H1 (cell line): ENCODE measurements at regions not wholly inside any gene's neighbourhood (a gene's known extent, or its start where the extent isn't known, plus 50 kb on each side); places are given as distances from the start of the nearest gene placed in this dataset.

Source experiments
- CTCF ChIA-PET: fragments of 300-600 bp; sonication (Branson Sonifier 250); formaldehyde crosslinking; loops from one replicate; lab custom pipeline; 2021; ENCODE audit not compliant: partially characterized antibody; lab: Charles Lee
- POLR2A ChIA-PET: fragments of 300-600 bp; sonication (Branson Sonifier 250); formaldehyde crosslinking; loops from one replicate; lab custom pipeline; 2021; ENCODE audit warnings: inconsistent platforms; ENCODE audit not compliant: partially characterized antibody; lab: Charles Lee
- DNase-seq, 2 experiments: peaks; one replicate each; pipeline versions ENCODE4 v3.0.0 to v3.0.0-alpha.2; 2010 to 2022; ENCODE audit warnings: low spot score in 2 of 2, low read depth in 1 of 2, mixed read lengths in 1 of 2
- FAIRE-seq: peaks from 2 replicates; lab custom pipeline; 2011; peaks lifted over from hg19 to GRCh38; lab: Jason Lieb, UNC
- H2AFZ ChIP-seq: 2 replicates; pipeline ENCODE4 v1.8.1; 2012; ENCODE audit warnings: low read length, inconsistent platforms
- H2AK5ac ChIP-seq: 2 replicates; pipeline ENCODE4 v1.6.1; 2013; ENCODE audit warnings: low read depth, low read length
- H2BK120ac ChIP-seq: replicated peaks from 2 replicates; pipeline ENCODE3; 2013; ENCODE audit warnings: low read depth, low read length, inconsistent platforms
- H2BK12ac ChIP-seq: 2 replicates; pipeline ENCODE4 v1.6.1; 2013; ENCODE audit warnings: low read depth, low read length
- H2BK15ac ChIP-seq: 2 replicates; pipeline ENCODE4 v1.6.1; 2013; ENCODE audit warnings: low read length
- H2BK20ac ChIP-seq: 2 replicates; pipeline ENCODE4 v1.6.1; 2013; ENCODE audit warnings: low read length
- H2BK5ac ChIP-seq: 2 replicates; pipeline ENCODE4 v1.6.1; 2013; ENCODE audit warnings: low read depth, low read length
- H3K14ac ChIP-seq: 2 replicates; pipeline ENCODE4 v1.6.1; 2013; ENCODE audit warnings: inconsistent platforms; ENCODE audit not compliant: insufficient read length
- H3K18ac ChIP-seq: 2 replicates; pipeline ENCODE4 v1.6.1; 2013; ENCODE audit warnings: low read length; ENCODE audit errors: extremely low read depth
- H3K23ac ChIP-seq: 2 replicates; pipeline ENCODE4 v1.6.1; 2013; ENCODE audit warnings: inconsistent platforms; ENCODE audit not compliant: insufficient read length
- H3K23me2 ChIP-seq: 2 replicates; pipeline ENCODE4 v1.6.1; 2013; ENCODE audit warnings: low read depth, low read length
- H3K27ac ChIP-seq: 2 replicates; pipeline ENCODE4 v1.6.1; 2011; ENCODE audit warnings: low read depth, low read length, inconsistent platforms
- H3K27me3 ChIP-seq, 4 experiments: replicated peaks in 1 of 4; 1 replicate in 1 of 4; 2 replicates in 3 of 4; pipeline versions ENCODE4 v1.6.1 to v1.8.1; 2011 to 2013; ENCODE audit warnings: low read length in 3 of 4, mild to moderate bottlenecking in 3 of 4, inconsistent platforms in 2 of 4, mixed read lengths in 2 of 4, moderate library complexity in 1 of 4; ENCODE audit not compliant: control insufficient read depth in 3 of 4, insufficient read depth in 3 of 4; ENCODE audit errors: extremely low read depth in 1 of 4
- H3K36me3 ChIP-seq, 4 experiments: 2 replicates each; pipeline versions ENCODE4 v1.6.1 to v1.8.1; 2011 to 2013; ENCODE audit warnings: mild to moderate bottlenecking in 4 of 4, low read length in 3 of 4, moderate library complexity in 2 of 4, control low read depth in 1 of 4, inconsistent platforms in 1 of 4; ENCODE audit not compliant: insufficient read depth in 4 of 4, control insufficient read depth in 2 of 4
- H3K4ac ChIP-seq: replicated peaks from 2 replicates; pipeline ENCODE3; 2013; ENCODE audit warnings: low read length, low read depth, mixed read lengths, inconsistent platforms; ENCODE audit not compliant: insufficient read length
- H3K4me1 ChIP-seq, 4 experiments: replicated peaks in 1 of 4; 1 replicate in 1 of 4; 2 replicates in 3 of 4; pipeline versions ENCODE4 v1.6.1 to v1.8.1; 2011 to 2013; ENCODE audit warnings: low read length in 3 of 4, inconsistent platforms in 2 of 4, mixed read lengths in 1 of 4; ENCODE audit not compliant: insufficient read depth in 4 of 4, control insufficient read depth in 3 of 4
- H3K4me2 ChIP-seq, 2 experiments: 2 replicates each; pipeline versions ENCODE4 v1.6.1 to v1.8.1; 2011 to 2013; ENCODE audit warnings: low read depth in 2 of 2, low read length in 2 of 2, control low read depth in 1 of 2, inconsistent platforms in 1 of 2, mild to moderate bottlenecking in 1 of 2; ENCODE audit not compliant: insufficient read depth in 1 of 2
- H3K4me3 ChIP-seq, 4 experiments: fragments of 200-600, 300-600 bp in 1 of 4; sonication (generic), shearing (Covaris generic), sonication (Bioruptor Twin) in 1 of 4; 2 replicates each; pipeline versions ENCODE4 v1.5.1 to v1.8.1; 2011 to 2016; ENCODE audit warnings: low read length in 4 of 4, low read depth in 3 of 4, control low read depth in 2 of 4, inconsistent platforms in 2 of 4, mild to moderate bottlenecking in 2 of 4, mixed read lengths in 1 of 4, moderate library complexity in 1 of 4; ENCODE audit not compliant: insufficient read depth in 2 of 4; ENCODE audit errors: extremely low read depth in 1 of 4
- H3K56ac ChIP-seq: replicated peaks from 2 replicates; pipeline ENCODE3; 2013; ENCODE audit warnings: low read depth, mild to moderate bottlenecking, mixed read lengths, low read length, inconsistent platforms; ENCODE audit not compliant: insufficient read length
- H3K79me1 ChIP-seq: 2 replicates; pipeline ENCODE4 v1.6.1; 2013; ENCODE audit warnings: low read depth, low read length, control low read depth
- H3K79me2 ChIP-seq, 2 experiments: 2 replicates each; pipeline versions ENCODE4 v1.6.1 to v1.8.1; 2012 to 2013; ENCODE audit warnings: low read length in 2 of 2, mild to moderate bottlenecking in 2 of 2, inconsistent platforms in 1 of 2; ENCODE audit not compliant: insufficient read depth in 2 of 2, control insufficient read depth in 1 of 2
- H3K9ac ChIP-seq, 4 experiments: replicated peaks in 1 of 4; 1 replicate in 1 of 4; 2 replicates in 3 of 4; pipeline versions ENCODE4 v1.6.1 to v1.8.1; 2011 to 2013; ENCODE audit warnings: low read depth in 3 of 4, low read length in 3 of 4, control low read depth in 2 of 4, mild to moderate bottlenecking in 2 of 4, moderate library complexity in 2 of 4, inconsistent platforms in 1 of 4; ENCODE audit errors: extremely low read depth in 1 of 4
- H3K9me3 ChIP-seq, 2 experiments: 2 replicates each; pipeline versions ENCODE4 v1.6.1 to v1.8.1; 2012 to 2013; ENCODE audit warnings: mild to moderate bottlenecking in 2 of 2, moderate library complexity in 2 of 2, control low read depth in 1 of 2, inconsistent platforms in 1 of 2, low read depth in 1 of 2, low read length in 1 of 2, mixed read lengths in 1 of 2; ENCODE audit not compliant: insufficient read depth in 2 of 2
- H4K20me1 ChIP-seq, 2 experiments: replicated peaks in 1 of 2; 2 replicates each; pipeline versions ENCODE3 to v1.8.1; 2011 to 2013; ENCODE audit warnings: inconsistent platforms in 2 of 2, low read length in 2 of 2, mild to moderate bottlenecking in 1 of 2; ENCODE audit not compliant: insufficient read depth in 2 of 2, control insufficient read depth in 1 of 2
- H4K5ac ChIP-seq: 2 replicates; pipeline ENCODE4 v1.6.1; 2013; ENCODE audit warnings: low read length, low read depth, mixed read lengths, inconsistent platforms; ENCODE audit not compliant: insufficient read length
- H4K8ac ChIP-seq: 2 replicates; pipeline ENCODE4 v1.8.0; 2013; ENCODE audit warnings: mild to moderate bottlenecking, moderate library complexity, low read length, inconsistent platforms; ENCODE audit not compliant: insufficient read depth; ENCODE audit errors: extremely low read depth
- H4K91ac ChIP-seq: replicated peaks from 2 replicates; pipeline ENCODE3; 2013; ENCODE audit warnings: low read length, mixed read lengths, inconsistent platforms; ENCODE audit not compliant: insufficient read length
- CTBP2 ChIP-seq: IDR thresholded peaks from 2 replicates; pipeline ENCODE4 v1.7.0; 2011; ENCODE audit warnings: borderline replicate concordance, mild to moderate bottlenecking, moderate library complexity, mixed read lengths, low read length; ENCODE audit not compliant: insufficient read depth, insufficient read length
- EP300 ChIP-seq, 2 experiments: IDR thresholded peaks; 1 replicate in 1 of 2; 2 replicates in 1 of 2; pipeline ENCODE4 v1.6.1; 2011 to 2012; ENCODE audit warnings: low read depth in 2 of 2, low read length in 2 of 2, mild to moderate bottlenecking in 2 of 2, borderline replicate concordance in 1 of 2, inconsistent platforms in 1 of 2, moderate library complexity in 1 of 2
- GABPA ChIP-seq: IDR thresholded peaks from 2 replicates; pipeline ENCODE4 v1.6.1; 2011; ENCODE audit warnings: mild to moderate bottlenecking, low read length, moderate library complexity, borderline replicate concordance; ENCODE audit not compliant: insufficient read depth
- KDM5A ChIP-seq: fragments of 200-600 bp; IDR thresholded peaks from 2 replicates; pipeline ENCODE4 v1.7.1; 2012; ENCODE audit warnings: mild to moderate bottlenecking, low read length, inconsistent platforms, mixed read lengths
- NRF1 ChIP-seq: IDR thresholded peaks from 2 replicates; pipeline ENCODE4 v1.6.1; 2011; ENCODE audit warnings: mild to moderate bottlenecking, low read depth, low read length, improper control_type of control experiment
- PHF8 ChIP-seq: fragments of 200-600 bp; sonication (generic); conservative IDR thresholded peaks from 2 replicates; pipeline ENCODE4 v1.7.1; 2012; ENCODE audit warnings: low read depth, mild to moderate bottlenecking, inconsistent platforms, low read length, moderate library complexity
- POLR2AphosphoS5 ChIP-seq: IDR thresholded peaks from 2 replicates; pipeline ENCODE4 v1.6.1; 2011; ENCODE audit warnings: low read depth, low read length
- POU5F1 ChIP-seq: IDR thresholded peaks from 2 replicates; pipeline ENCODE4 v1.6.1; 2011; ENCODE audit warnings: low read depth, mild to moderate bottlenecking, low read length, moderate library complexity
- RFX5 ChIP-seq: IDR thresholded peaks from 2 replicates; pipeline ENCODE4 v1.6.1; 2011; ENCODE audit warnings: low read depth, low read length, improper control_type of control experiment, borderline replicate concordance
- SAP30 ChIP-seq: fragments of 300-600 bp; sonication (generic); IDR thresholded peaks from 2 replicates; pipeline ENCODE4 v1.7.1; 2012; ENCODE audit warnings: low read length, moderate library complexity, mild to moderate bottlenecking, inconsistent platforms; ENCODE audit not compliant: insufficient read depth, insufficient replicate concordance
- SIRT6 ChIP-seq: IDR thresholded peaks from one replicate; pipeline ENCODE4 v1.7.1; 2012; ENCODE audit warnings: low read length, inconsistent platforms
- ZNF274 ChIP-seq: IDR thresholded peaks from 2 replicates; pipeline ENCODE4 v1.7.0; 2012; ENCODE audit warnings: low read length, borderline replicate concordance; ENCODE audit errors: extremely low read depth
- WGBS, 2 experiments: shearing (Covaris generic) in 1 of 2; methylation state at CpG; one replicate each; pipeline versions ENCODE4 v1.1.6 to v1.1.7; 2013 to 2015; ENCODE audit warnings: low lambda C conversion rate in 2 of 2, mixed read lengths in 2 of 2, inconsistent platforms in 1 of 2, low coverage in 1 of 2, missing lambda C conversion rate in 1 of 2; ENCODE audit not compliant: insufficient replicate concordance in 2 of 2, insufficient coverage in 1 of 2, insufficient read length in 1 of 2; ENCODE audit errors: extremely low coverage in 1 of 2, missing lambda C conversion rate in 1 of 2; 5-methylcytosine and 5-hydroxymethylcytosine counted together
- TF ChIP-seq, protein P1 (sequence below): IDR thresholded peaks from 2 replicates; pipeline ENCODE4 v1.6.1; 2012; ENCODE audit warnings: low read length, inconsistent platforms

DNA sequence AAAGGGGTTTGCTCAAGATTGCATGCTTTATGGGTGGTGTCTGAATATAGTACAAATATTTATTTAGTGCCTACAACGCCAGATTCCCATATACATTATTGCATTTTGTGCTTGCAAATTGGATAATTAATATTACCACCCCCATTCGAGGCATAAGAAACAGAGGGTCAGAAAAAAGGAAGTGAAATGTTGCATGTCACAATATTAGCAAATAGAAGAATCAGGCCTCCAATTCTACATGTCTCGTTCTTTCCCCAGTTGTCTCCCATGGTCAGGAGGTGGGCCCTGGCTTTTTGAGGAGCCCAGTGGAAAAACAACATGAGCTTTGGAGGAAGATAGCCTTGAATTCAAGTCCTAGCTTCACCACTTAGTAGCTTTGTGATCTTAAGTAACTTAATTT is 98.1 kb upstream of the CCDC112 start:
- Histone ChIP-seq H3K14ac (no peak overlapping the region), H3K23ac (no peak overlapping the region), H4K91ac (no peak overlapping the region), H3K79me1 (no peaks in the 10 kb centered on the region), H3K9ac (no peak overlapping the region), H2BK120ac (no peak overlapping the region), H2BK12ac (no peak overlapping the region), H4K5ac (no peak overlapping the region), H3K18ac (no peak overlapping the region), H4K20me1 (no peaks in the 10 kb centered on the region), H2BK20ac (no peak overlapping the region), H3K36me3 (no peaks in the 10 kb centered on the region), H3K4me2 (no peak overlapping the region), H3K56ac (no peak overlapping the region), H2BK5ac (no peak overlapping the region), H3K27ac (no peak overlapping the region), H3K79me2 (no peaks in the 10 kb centered on the region), H3K4me1 (no peaks in the 10 kb centered on the region), H3K4me3 (no peak overlapping the region), H3K23me2 (no peaks in the 10 kb centered on the region), H2BK15ac (no peak overlapping the region), H3K27me3 (no peaks in the 10 kb centered on the region), H4K8ac (no peak overlapping the region), H2AFZ (no peak overlapping the region), H3K4ac (no peak overlapping the region), H2AK5ac (no peak overlapping the region), H3K9me3 (0 out of 4 replicates have a peak, but pooled peaks cover 0 to 8% of the 10 kb centered on the region in 2 experiments)
- POLR2A ChIA-PET: no interaction called here
- CTCF ChIA-PET: no interaction called here
- DNase-seq (no peak), FAIRE-seq (no peak)
- WGBS, 2 experiments: 82% methylated on average over 3 of the region's 3 CpGs; no CpG with 5 or more reads in 1 of the 2 experiments
- TF ChIP-seq PHF8 (no peak), EP300 (IDR thresholded peaks at IDR 0.05; ENCODE audit: borderline replicate concordance in 1 of 2, low read depth in 2 of 2, low read length in 2 of 2) (no peak), POLR2AphosphoS5 (no peak), SIRT6 (no peak), POU5F1 (no peak), GABPA (no peak), NRF1 (no peak), KDM5A (no peak), ZNF274 (no peak), CTBP2 (no peak), RFX5 (no peak), SAP30 (no peak)
- TF ChIP-seq, protein P1, sequence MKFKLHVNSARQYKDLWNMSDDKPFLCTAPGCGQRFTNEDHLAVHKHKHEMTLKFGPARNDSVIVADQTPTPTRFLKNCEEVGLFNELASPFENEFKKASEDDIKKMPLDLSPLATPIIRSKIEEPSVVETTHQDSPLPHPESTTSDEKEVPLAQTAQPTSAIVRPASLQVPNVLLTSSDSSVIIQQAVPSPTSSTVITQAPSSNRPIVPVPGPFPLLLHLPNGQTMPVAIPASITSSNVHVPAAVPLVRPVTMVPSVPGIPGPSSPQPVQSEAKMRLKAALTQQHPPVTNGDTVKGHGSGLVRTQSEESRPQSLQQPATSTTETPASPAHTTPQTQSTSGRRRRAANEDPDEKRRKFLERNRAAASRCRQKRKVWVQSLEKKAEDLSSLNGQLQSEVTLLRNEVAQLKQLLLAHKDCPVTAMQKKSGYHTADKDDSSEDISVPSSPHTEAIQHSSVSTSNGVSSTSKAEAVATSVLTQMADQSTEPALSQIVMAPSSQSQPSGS: no peak
